ENCODE measurements at regions not wholly inside any gene's neighbourhood (a gene's known extent, or its start where the extent isn't known, plus 50 kb on each side); places are given as distances from the start of the nearest gene placed in this dataset.

DNA sequence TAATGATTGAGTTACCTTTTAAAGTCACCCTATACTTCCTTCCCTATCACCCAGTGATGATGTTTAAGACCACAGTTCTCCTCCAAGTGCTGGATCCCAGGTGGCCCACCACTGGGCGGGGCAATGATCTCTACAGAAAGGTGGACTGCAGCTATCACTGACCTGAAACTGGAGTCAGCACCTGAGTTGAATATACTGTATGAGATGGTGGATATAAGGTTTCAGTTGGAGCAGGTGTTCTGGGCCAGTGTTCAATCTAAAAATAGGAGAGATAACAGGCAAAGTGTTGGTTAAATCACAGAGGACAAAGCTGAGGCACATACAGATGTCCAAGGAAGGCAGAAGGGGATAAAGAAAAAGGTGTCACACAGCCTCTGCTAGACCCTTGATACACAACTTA is 96.6 kb downstream of the SIPA1L2 start:
- WGBS (ENCODE audit: extremely low coverage, insufficient read length, low lambda C conversion rate): no CpG with 5 or more reads among the region's 1 CpG
- H2BK5ac ChIP-seq (ENCODE audit: insufficient read length, low read length): no peak overlapping the region
- peaks cover 7 to 13% of the 10 kb centered on the region in 2 experiments for H3K4me1 Mint-ChIP-seq
- no peak overlapping the region for H2AK5ac ChIP-seq (ENCODE audit: insufficient read length, low read length)
- no peak overlapping the region for H3K4ac ChIP-seq (ENCODE audit: low read depth, low read length)
- H3K4me3 Mint-ChIP-seq: no peak overlapping the region
- H2BK120ac ChIP-seq (ENCODE audit: low read depth, low read length, poor library complexity, severe bottlenecking): no peak overlapping the region
- H3K36me3 Mint-ChIP-seq (ENCODE audit: insufficient read depth in 1 of 3, low read depth in 3 of 3): no peaks in the 10 kb centered on the region
- no peak overlapping the region for H2AFZ ChIP-seq (ENCODE audit: low read length)
- H4K91ac ChIP-seq (ENCODE audit: insufficient read length, low read depth, low read length): no peak overlapping the region
- H3K27ac ChIP-seq (ENCODE audit: insufficient read length, low read depth, low read length): no peak overlapping the region
- no peak overlapping the region for H2BK15ac ChIP-seq (ENCODE audit: low read depth, low read length)
- H3K9me3 Mint-ChIP-seq: no peaks in the 10 kb centered on the region
- no peaks in the 10 kb centered on the region for H3K79me1 ChIP-seq (ENCODE audit: insufficient read depth, low read depth, low read length, poor library complexity, severe bottlenecking)
- H3K27ac Mint-ChIP-seq: no peak overlapping the region
- H2BK20ac ChIP-seq (ENCODE audit: low read depth, low read length, poor library complexity, severe bottlenecking): no peak overlapping the region
- H3K9ac ChIP-seq (ENCODE audit: extremely low read depth, insufficient read length, low read length): no peak overlapping the region
- H4K8ac ChIP-seq (replicated peaks; ENCODE audit: insufficient read length, low read depth, low read length): no peak overlapping the region
- TF ChIP-seq, protein P1, sequence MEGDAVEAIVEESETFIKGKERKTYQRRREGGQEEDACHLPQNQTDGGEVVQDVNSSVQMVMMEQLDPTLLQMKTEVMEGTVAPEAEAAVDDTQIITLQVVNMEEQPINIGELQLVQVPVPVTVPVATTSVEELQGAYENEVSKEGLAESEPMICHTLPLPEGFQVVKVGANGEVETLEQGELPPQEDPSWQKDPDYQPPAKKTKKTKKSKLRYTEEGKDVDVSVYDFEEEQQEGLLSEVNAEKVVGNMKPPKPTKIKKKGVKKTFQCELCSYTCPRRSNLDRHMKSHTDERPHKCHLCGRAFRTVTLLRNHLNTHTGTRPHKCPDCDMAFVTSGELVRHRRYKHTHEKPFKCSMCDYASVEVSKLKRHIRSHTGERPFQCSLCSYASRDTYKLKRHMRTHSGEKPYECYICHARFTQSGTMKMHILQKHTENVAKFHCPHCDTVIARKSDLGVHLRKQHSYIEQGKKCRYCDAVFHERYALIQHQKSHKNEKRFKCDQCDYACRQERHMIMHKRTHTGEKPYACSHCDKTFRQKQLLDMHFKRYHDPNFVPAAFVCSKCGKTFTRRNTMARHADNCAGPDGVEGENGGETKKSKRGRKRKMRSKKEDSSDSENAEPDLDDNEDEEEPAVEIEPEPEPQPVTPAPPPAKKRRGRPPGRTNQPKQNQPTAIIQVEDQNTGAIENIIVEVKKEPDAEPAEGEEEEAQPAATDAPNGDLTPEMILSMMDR (conservative IDR thresholded peaks at IDR 0.05): no peak
- no peak overlapping the region for H3K14ac ChIP-seq (ENCODE audit: insufficient read depth, low read length)
- no peak overlapping the region for H3K23ac ChIP-seq (ENCODE audit: insufficient read length, low read depth, low read length)
- H4K5ac ChIP-seq (ENCODE audit: insufficient read length, low read depth, low read length): no peak overlapping the region
- no peaks in the 10 kb centered on the region for H3K23me2 ChIP-seq (ENCODE audit: insufficient read length, low read depth, low read length, poor library complexity, severe bottlenecking)
- DNase-seq: no peak
- H3K56ac ChIP-seq (ENCODE audit: insufficient read length, low read depth, low read length): no peak overlapping the region
- H3K4me2 ChIP-seq (ENCODE audit: insufficient read depth, insufficient read length, low read length): no peak overlapping the region
- no peaks in the 10 kb centered on the region for H3K9me3 ChIP-seq (ENCODE audit: control insufficient read depth, low read depth, low read length)
- H3K27me3 Mint-ChIP-seq (ENCODE audit: low read depth): no peaks in the 10 kb centered on the region
- H4K20me1 ChIP-seq (ENCODE audit: control insufficient read depth, insufficient read depth, insufficient read length): no peaks in the 10 kb centered on the region
- no peaks in the 10 kb centered on the region for H3K27me3 ChIP-seq (ENCODE audit: insufficient read depth, low read length)
- peaks cover 2% of the 10 kb centered on the region; the same call in 1 of the 2 replicates for H3K79me2 ChIP-seq (ENCODE audit: insufficient read depth, low read length)
- no peak overlapping the region for H3T11ph ChIP-seq (ENCODE audit: low read length)
- no peak overlapping the region for H2BK12ac ChIP-seq (ENCODE audit: insufficient read length, low read depth, low read length)
- peaks cover 2% of the 10 kb centered on the region; the same call in 1 of the 2 replicates for H3K4me1 ChIP-seq (ENCODE audit: insufficient read depth, low read length)
- no peak overlapping the region for H3K18ac ChIP-seq (ENCODE audit: insufficient read length, low read depth, low read length)
